ENCODE measurements at regions not wholly inside any gene's neighbourhood (a gene's known extent, or its start where the extent isn't known, plus 50 kb on each side); places are given as distances from the start of the nearest gene placed in this dataset.

- no peak for DNase-seq
These were observed 95.6 kb upstream of the LHCGR start for GRCh38 chr2:48851161-48851560.

GRCh38 chr2:48849770-48850169 lies 94.2 kb upstream of the LHCGR start:
- peak; percentile 18 for DNase-seq

GRCh38 chr2:48845684-48846083 lies 90.2 kb upstream of the LHCGR start:
- no peak for DNase-seq

GRCh38 chr2:48844417-48845155 lies 89.1 kb upstream of the LHCGR start:
- DNase-seq = no peak

DNA sequence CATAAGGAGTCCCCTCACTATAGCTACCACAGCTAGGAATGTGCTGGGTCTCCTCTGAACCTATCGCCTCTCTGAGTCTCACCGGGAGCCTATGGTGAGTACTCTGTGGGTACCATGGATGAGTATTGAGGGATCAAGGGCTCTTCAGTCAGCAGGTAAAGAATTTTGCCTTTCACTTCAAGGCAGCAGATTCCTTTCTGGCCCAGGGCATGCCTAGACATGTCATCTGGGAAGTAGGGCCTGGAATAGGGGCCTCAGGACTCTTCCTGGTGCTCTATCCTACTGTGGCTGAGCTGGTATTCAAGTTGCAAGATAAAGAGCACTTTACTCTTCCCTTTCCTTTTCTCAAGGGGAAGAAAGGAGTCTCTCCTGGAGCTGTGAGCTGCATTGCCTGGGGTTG lies 85.6 kb upstream of the LHCGR start:
- no peak for DNase-seq

GRCh38 chr2:48838029-48838428 lies 82.5 kb upstream of the LHCGR start:
- no peak for DNase-seq

- no peak for DNase-seq
These were observed 74.0 kb upstream of the LHCGR start for GRCh38 chr2:48829569-48829968.

- no peak for DNase-seq
These were observed 73.5 kb upstream of the LHCGR start for GRCh38 chr2:48829036-48829435.

GRCh38 chr2:48826986-48827385 lies 71.5 kb upstream of the LHCGR start:
- no peak for DNase-seq

- DNase-seq = no peak
These were observed 68.6 kb upstream of the LHCGR start for GRCh38 chr2:48824116-48824515.

- DNase-seq = no peak
These were observed 63.7 kb upstream of the LHCGR start for GRCh38 chr2:48819206-48819735.

GRCh38 chr2:48817355-48817754 lies 61.8 kb upstream of the LHCGR start:
- no peak for DNase-seq

DNA sequence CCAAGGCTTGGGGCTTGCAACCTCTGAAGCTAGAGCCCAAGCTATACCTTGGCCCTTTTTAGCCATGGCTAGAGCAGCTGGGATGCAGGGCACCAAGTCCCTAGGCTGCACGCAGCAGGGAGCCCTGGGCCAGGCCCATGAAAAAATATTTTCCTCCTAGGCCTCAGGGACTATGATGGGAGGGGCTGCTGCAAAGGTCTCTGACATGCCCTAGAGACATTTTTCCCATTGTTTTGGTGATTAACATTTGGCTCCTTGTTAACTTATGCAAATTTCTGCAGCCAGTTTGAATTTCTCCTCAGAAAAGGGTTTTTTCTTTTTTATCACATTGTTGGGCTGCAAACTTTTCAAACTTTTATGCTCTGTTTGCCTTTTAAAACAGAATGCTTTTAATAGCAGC lies 56.9 kb upstream of the LHCGR start:
- DNase-seq = no peak

GRCh38 chr2:48808311-48808710 lies 52.8 kb upstream of the LHCGR start:
- DNase-seq = no peak

Measured in amniotic stem cell (primary cell).